GM23338 (cell line): ENCODE measurements at regions not wholly inside any gene's neighbourhood (a gene's known extent, or its start where the extent isn't known, plus 50 kb on each side); places are given as distances from the start of the nearest gene placed in this dataset.

Experiments
- ATAC-seq: fragments of 200-7000 bp; cut with Tn5 transposase; 3 replicates; pipeline ENCODE4 v1.9.1; 2020
- DNase-seq: peaks from one replicate; pipeline ENCODE4 v3.0.0-alpha.2; 2015; ENCODE audit warnings: low spot score
- H2AFZ ChIP-seq: fragments of 200-600 bp; sonication (generic); 2 replicates; pipeline ENCODE4 v1.8.0; 2016; ENCODE audit warnings: antibody characterized with exemption, mild to moderate bottlenecking, moderate library complexity
- H3F3A ChIP-seq: fragments of 200-600 bp; sonication (generic); replicated peaks from 2 replicates; pipeline ENCODE4 v1.8.0; 2017; ENCODE audit warnings: antibody characterized with exemption, mixed run types, low read depth
- H3K27ac ChIP-seq: fragments of 200-600 bp; sonication (generic); 2 replicates; pipeline ENCODE4 v1.6.1; 2016; ENCODE audit warnings: low read depth
- H3K27me3 ChIP-seq: fragments of 200-600 bp; sonication (generic); 2 replicates; pipeline ENCODE4 v1.8.0; 2016; ENCODE audit warnings: mild to moderate bottlenecking, mixed run types, moderate library complexity; ENCODE audit not compliant: insufficient read depth
- H3K36me3 ChIP-seq: fragments of 200-600 bp; sonication (generic); 2 replicates; pipeline ENCODE4 v1.8.0; 2016; ENCODE audit warnings: mild to moderate bottlenecking; ENCODE audit not compliant: insufficient read depth
- H3K4me1 ChIP-seq: fragments of 200-600 bp; sonication (generic); 2 replicates; pipeline ENCODE4 v1.8.0; 2016; ENCODE audit warnings: mild to moderate bottlenecking, moderate library complexity; ENCODE audit not compliant: insufficient read depth
- H3K4me2 ChIP-seq: fragments of 200-600 bp; sonication (generic); 2 replicates; pipeline ENCODE4 v1.7.1; 2017; ENCODE audit warnings: mixed run types
- H3K4me3 ChIP-seq: fragments of 200-600 bp; sonication (generic); 2 replicates; pipeline ENCODE4 v1.6.1; 2016; ENCODE audit warnings: mixed run types
- H3K79me2 ChIP-seq: fragments of 200-600 bp; sonication (generic); replicated peaks from 2 replicates; pipeline ENCODE4 v1.8.0; 2017; ENCODE audit warnings: mild to moderate bottlenecking; ENCODE audit not compliant: insufficient read depth
- H3K9me2 ChIP-seq: fragments of 200-600 bp; sonication (generic); 2 replicates; pipeline ENCODE4 v1.8.0; 2017; ENCODE audit not compliant: insufficient read depth
- H4K20me1 ChIP-seq: fragments of 200-600 bp; sonication (generic); replicated peaks from 2 replicates; pipeline ENCODE4 v1.8.0; 2017; ENCODE audit warnings: mild to moderate bottlenecking; ENCODE audit not compliant: insufficient read depth
- H3K27ac Mint-ChIP-seq: 2 replicates; pipeline ENCODE4 v1.8.0; 2020; ENCODE audit warnings: inconsistent platforms, mild to moderate bottlenecking, moderate library complexity, mixed read lengths
- H3K27me3 Mint-ChIP-seq: 3 replicates; pipeline ENCODE4 v1.8.0; 2022; ENCODE audit warnings: low read depth, mild to moderate bottlenecking, moderate library complexity, mixed read lengths, inconsistent platforms; ENCODE audit not compliant: insufficient read depth, poor library complexity
- H3K36me3 Mint-ChIP-seq: 3 replicates; pipeline ENCODE4 v1.8.0; 2021; ENCODE audit warnings: low read depth, mild to moderate bottlenecking, inconsistent platforms, moderate library complexity, mixed read lengths
- H3K4me1 Mint-ChIP-seq: 3 replicates; pipeline ENCODE4 v1.8.0; 2020; ENCODE audit warnings: mild to moderate bottlenecking, inconsistent platforms, mixed read lengths
- H3K4me3 Mint-ChIP-seq: 3 replicates; pipeline ENCODE4 v1.8.0; 2021; ENCODE audit warnings: moderate library complexity, mild to moderate bottlenecking, inconsistent platforms, mixed read lengths
- H3K9me3 Mint-ChIP-seq: 3 replicates; pipeline ENCODE4 v1.8.0; 2020; ENCODE audit warnings: moderate library complexity, mild to moderate bottlenecking, inconsistent platforms, mixed read lengths
- CREB1 ChIP-seq: fragments of 250-450 bp; sonication (Bioruptor Pico); IDR thresholded peaks from 2 replicates; pipeline ENCODE4 v1.5.0; 2020; ENCODE audit warnings: low read depth, mild to moderate bottlenecking, moderate library complexity
- EZH2 ChIP-seq: fragments of 200-600 bp; sonication (generic); IDR thresholded peaks from one replicate; pipeline ENCODE4 v1.8.0; 2017; ENCODE audit warnings: antibody characterized with exemption, mild to moderate bottlenecking, low read depth; ENCODE audit not compliant: unreplicated experiment
- EZH2phosphoT487 ChIP-seq: fragments of 200-600 bp; sonication (generic); IDR thresholded peaks from one replicate; pipeline ENCODE4 v1.8.1; 2018; ENCODE audit warnings: antibody characterized with exemption; ENCODE audit not compliant: unreplicated experiment
- JUNB ChIP-seq: IDR thresholded peaks from one replicate; pipeline ENCODE4 v1.6.1; 2016; ENCODE audit warnings: antibody characterized with exemption; ENCODE audit not compliant: unreplicated experiment
- NANOG ChIP-seq: IDR thresholded peaks from 2 replicates; pipeline ENCODE4 v1.6.1; 2016; ENCODE audit warnings: antibody characterized with exemption, borderline replicate concordance
- ZNF114 ChIP-seq: fragments of 250-450 bp; sonication (Bioruptor Pico); IDR thresholded peaks from 2 replicates; pipeline ENCODE4 v1.5.0; 2020; ENCODE audit warnings: mild to moderate bottlenecking, moderate library complexity
- ZNF331 ChIP-seq: fragments of 250-450 bp; sonication (Bioruptor Pico); IDR thresholded peaks from 2 replicates; pipeline ENCODE4 v1.5.0; 2020; ENCODE audit warnings: low read depth, mild to moderate bottlenecking, moderate library complexity
- TF ChIP-seq, protein P1 (sequence below), 2 experiments: fragments of 200-600 bp in 1 of 2; sonication (generic) in 1 of 2; conservative IDR thresholded peaks; 2 replicates each; pipeline versions ENCODE4 v1.5.1 to v1.6.1; 2016 to 2017; ENCODE audit warnings: antibody characterized with exemption in 2 of 2, low read depth in 2 of 2, mild to moderate bottlenecking in 2 of 2, moderate library complexity in 1 of 2
- TF ChIP-seq, protein P2 (sequence below): IDR thresholded peaks from one replicate; pipeline ENCODE4 v1.6.1; 2018; ENCODE audit warnings: antibody characterized with exemption; ENCODE audit not compliant: unreplicated experiment

- TF ChIP-seq, protein P1, sequence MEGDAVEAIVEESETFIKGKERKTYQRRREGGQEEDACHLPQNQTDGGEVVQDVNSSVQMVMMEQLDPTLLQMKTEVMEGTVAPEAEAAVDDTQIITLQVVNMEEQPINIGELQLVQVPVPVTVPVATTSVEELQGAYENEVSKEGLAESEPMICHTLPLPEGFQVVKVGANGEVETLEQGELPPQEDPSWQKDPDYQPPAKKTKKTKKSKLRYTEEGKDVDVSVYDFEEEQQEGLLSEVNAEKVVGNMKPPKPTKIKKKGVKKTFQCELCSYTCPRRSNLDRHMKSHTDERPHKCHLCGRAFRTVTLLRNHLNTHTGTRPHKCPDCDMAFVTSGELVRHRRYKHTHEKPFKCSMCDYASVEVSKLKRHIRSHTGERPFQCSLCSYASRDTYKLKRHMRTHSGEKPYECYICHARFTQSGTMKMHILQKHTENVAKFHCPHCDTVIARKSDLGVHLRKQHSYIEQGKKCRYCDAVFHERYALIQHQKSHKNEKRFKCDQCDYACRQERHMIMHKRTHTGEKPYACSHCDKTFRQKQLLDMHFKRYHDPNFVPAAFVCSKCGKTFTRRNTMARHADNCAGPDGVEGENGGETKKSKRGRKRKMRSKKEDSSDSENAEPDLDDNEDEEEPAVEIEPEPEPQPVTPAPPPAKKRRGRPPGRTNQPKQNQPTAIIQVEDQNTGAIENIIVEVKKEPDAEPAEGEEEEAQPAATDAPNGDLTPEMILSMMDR (conservative IDR thresholded peaks at IDR 0.05; ENCODE audit: low read depth in 2 of 2) = no peak
- no peak for TF ChIP-seq ZNF331 (CRISPR knock-in tag)
- no peak for TF ChIP-seq CREB1 (CRISPR knock-in tag)
- no peak for TF ChIP-seq ZNF114 (CRISPR knock-in tag)
- TF ChIP-seq, protein P2, sequence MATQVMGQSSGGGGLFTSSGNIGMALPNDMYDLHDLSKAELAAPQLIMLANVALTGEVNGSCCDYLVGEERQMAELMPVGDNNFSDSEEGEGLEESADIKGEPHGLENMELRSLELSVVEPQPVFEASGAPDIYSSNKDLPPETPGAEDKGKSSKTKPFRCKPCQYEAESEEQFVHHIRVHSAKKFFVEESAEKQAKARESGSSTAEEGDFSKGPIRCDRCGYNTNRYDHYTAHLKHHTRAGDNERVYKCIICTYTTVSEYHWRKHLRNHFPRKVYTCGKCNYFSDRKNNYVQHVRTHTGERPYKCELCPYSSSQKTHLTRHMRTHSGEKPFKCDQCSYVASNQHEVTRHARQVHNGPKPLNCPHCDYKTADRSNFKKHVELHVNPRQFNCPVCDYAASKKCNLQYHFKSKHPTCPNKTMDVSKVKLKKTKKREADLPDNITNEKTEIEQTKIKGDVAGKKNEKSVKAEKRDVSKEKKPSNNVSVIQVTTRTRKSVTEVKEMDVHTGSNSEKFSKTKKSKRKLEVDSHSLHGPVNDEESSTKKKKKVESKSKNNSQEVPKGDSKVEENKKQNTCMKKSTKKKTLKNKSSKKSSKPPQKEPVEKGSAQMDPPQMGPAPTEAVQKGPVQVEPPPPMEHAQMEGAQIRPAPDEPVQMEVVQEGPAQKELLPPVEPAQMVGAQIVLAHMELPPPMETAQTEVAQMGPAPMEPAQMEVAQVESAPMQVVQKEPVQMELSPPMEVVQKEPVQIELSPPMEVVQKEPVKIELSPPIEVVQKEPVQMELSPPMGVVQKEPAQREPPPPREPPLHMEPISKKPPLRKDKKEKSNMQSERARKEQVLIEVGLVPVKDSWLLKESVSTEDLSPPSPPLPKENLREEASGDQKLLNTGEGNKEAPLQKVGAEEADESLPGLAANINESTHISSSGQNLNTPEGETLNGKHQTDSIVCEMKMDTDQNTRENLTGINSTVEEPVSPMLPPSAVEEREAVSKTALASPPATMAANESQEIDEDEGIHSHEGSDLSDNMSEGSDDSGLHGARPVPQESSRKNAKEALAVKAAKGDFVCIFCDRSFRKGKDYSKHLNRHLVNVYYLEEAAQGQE = no peak
- no peak for TF ChIP-seq EZH2phosphoT487
- no peak for TF ChIP-seq NANOG
- ATAC-seq = peak; percentile 38; the same call in 2 of the 3 replicates
- Histone ChIP-seq H3K79me2 (no peaks in the 10 kb centered on the region), H4K20me1 (no peaks in the 10 kb centered on the region), H3K27me3 (no peaks in the 10 kb centered on the region), H3F3A (no peaks in the 10 kb centered on the region), H3K9me2 (no peaks in the 10 kb centered on the region), H3K4me1 (no peaks in the 10 kb centered on the region), H3K27ac (no peak overlapping the region), H3K4me3 (no peak overlapping the region), H2AFZ (no peak overlapping the region), H3K4me2 (no peak overlapping the region), H3K36me3 (no peaks in the 10 kb centered on the region)
- Mint-ChIP-seq H3K4me3 (no peak overlapping the region), H3K27ac (no peak overlapping the region), H3K27me3 (no peaks in the 10 kb centered on the region), H3K36me3 (no peaks in the 10 kb centered on the region), H3K4me1 (no peaks in the 10 kb centered on the region; the same call in 2 of the 3 replicates), H3K9me3 (no peaks in the 10 kb centered on the region)
- peak; percentile 34 for DNase-seq
Observed at GRCh38 chr6:76247527-76247926, 175.1 kb upstream of the IMPG1 start.

GRCh38 chr6:76240092-76240491 lies 167.6 kb upstream of the IMPG1 start:
- Histone ChIP-seq H3K4me1 (no peaks in the 10 kb centered on the region), H3K4me3 (no peak overlapping the region), H3K27ac (no peak overlapping the region), H3K4me2 (no peak overlapping the region), H3K36me3 (no peaks in the 10 kb centered on the region), H3K79me2 (no peaks in the 10 kb centered on the region), H3K27me3 (no peaks in the 10 kb centered on the region), H3K9me2 (no peaks in the 10 kb centered on the region), H3F3A (no peaks in the 10 kb centered on the region), H4K20me1 (no peaks in the 10 kb centered on the region), H2AFZ (no peak overlapping the region)
- Mint-ChIP-seq H3K9me3 (no peaks in the 10 kb centered on the region; the same call in 1 of the 3 replicates), H3K27me3 (peaks cover 2% of the 10 kb centered on the region), H3K4me3 (no peak overlapping the region), H3K4me1 (no peaks in the 10 kb centered on the region), H3K36me3 (no peaks in the 10 kb centered on the region), H3K27ac (no peak overlapping the region)
- ATAC-seq (no peak), DNase-seq (no peak)
- TF ChIP-seq, protein P2 = no peak
- TF ChIP-seq EZH2 (no peak), JUNB (no peak), ZNF331 (CRISPR knock-in tag) (no peak), CREB1 (CRISPR knock-in tag) (no peak)
- TF ChIP-seq, protein P1 (conservative IDR thresholded peaks at IDR 0.05; ENCODE audit: low read depth in 2 of 2) = no peak
